ENCODE measurements at regions not wholly inside any gene's neighbourhood (a gene's known extent, or its start where the extent isn't known, plus 50 kb on each side); places are given as distances from the start of the nearest gene placed in this dataset.

DNA sequence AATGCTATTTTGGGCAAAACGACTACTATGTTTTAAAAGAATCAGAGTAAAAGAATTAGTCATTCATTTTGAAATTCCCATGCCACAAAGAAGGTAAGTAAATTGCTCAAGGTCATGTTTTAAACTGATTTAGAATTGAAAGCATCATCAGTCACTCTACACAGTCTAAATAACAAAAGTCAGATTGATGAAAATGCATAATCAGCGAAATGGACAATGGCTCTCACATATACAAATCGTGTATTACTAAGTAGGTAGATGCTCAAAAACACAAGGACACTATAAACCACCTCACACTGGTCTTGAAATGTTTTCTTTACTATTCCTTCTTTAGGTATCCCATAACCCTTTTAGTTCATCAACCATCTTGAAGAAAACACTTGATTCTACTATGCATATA, 135.4 kb downstream of the OPN5 start:
- POLR2A ChIA-PET, result no interaction called here
- CTCF ChIA-PET, result no interaction called here
- TF ChIP-seq ARNT (IDR thresholded peaks at IDR 0.05), result no peak
- no peak for DNase-seq (ENCODE audit: extremely low spot score)

DNA sequence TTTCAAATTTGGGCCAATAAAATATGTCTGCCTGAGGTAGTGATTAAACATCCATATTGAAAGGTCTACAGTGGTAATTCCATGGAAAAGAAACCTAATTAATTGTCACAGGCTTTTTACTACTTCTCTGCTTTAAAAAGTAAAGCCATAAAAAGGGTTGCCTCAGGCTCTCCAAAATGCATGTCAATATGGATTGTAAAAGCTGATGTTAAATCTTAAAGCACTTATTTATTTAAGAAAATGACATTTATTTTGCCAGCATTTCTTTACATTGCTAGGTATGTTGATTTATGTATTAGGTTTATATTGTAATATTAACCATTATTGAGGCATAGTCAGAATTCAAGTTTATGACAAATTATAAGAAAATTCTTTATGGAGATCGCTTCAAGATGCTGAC, 133.2 kb downstream of the OPN5 start:
- ChIA-PET CTCF (no interaction called here), POLR2A (no interaction called here)
- TF ChIP-seq NFRKB (IDR thresholded peaks at IDR 0.05) (no peak), LEF1 (IDR thresholded peaks at IDR 0.05; ENCODE audit: borderline replicate concordance) (no peak), L3MBTL2 (conservative IDR thresholded peaks at IDR 0.05) (no peak), SUZ12 (IDR thresholded peaks at IDR 0.05) (no peak)
- DNase-seq (ENCODE audit: extremely low spot score), result no peak

DNA sequence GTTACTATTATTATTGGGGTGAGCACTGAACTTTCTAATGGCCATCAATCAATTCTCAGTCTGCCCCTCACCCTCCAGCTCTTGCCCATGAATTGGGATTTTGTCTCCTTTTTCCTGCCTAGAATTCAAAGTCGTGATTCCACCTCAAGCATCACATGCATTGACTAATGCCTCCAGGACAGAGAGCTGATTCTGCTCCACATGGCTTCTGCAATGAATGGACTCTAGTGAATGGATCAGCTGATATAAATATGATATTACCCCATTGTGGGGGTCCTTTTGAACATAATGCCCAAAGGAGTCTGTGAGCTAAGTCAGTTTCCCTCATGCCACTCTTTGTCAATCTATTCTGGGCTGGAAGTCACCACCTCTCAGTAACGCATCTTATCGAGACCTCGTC, 126.4 kb downstream of the OPN5 start:
- DNase-seq (ENCODE audit: extremely low spot score), result no peak

DNA sequence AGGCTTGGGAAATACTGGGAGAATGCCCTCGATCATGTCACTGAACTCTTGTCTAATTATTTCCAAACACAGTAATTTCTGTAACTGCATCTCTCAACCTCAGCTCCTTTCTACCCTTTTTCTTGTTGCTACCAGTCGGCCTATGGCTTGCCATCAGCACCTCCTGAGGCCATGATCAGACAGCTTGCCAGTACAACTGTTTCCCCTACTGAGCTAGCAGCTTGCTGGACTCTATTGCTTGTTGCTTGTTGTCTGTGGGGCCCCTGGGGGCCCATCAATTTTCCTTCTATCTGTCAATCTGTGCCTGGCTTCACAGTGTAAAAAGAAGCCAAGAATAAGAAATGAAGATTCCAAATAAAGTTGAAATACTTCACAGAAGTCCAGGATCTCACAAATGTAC, 123.9 kb downstream of the OPN5 start:
- CTCF ChIA-PET, result no interaction called here
- POLR2A ChIA-PET, result no interaction called here
- no peak for TF ChIP-seq ZNF384 (IDR thresholded peaks at IDR 0.05)
- no peak for TF ChIP-seq SP1 (IDR thresholded peaks at IDR 0.05)
- TF ChIP-seq NFRKB (IDR thresholded peaks at IDR 0.05), result no peak
- TF ChIP-seq PKNOX1 (IDR thresholded peaks at IDR 0.05), result no peak
- no peak for TF ChIP-seq SUZ12 (IDR thresholded peaks at IDR 0.05)
- no peak for TF ChIP-seq TARDBP (IDR thresholded peaks at IDR 0.05)
- no peak for TF ChIP-seq BHLHE40 (IDR thresholded peaks at IDR 0.05; ENCODE audit: borderline replicate concordance)
- TF ChIP-seq FOXA1 (IDR thresholded peaks at IDR 0.05), result no peak
- no peak for TF ChIP-seq ELF4 (IDR thresholded peaks at IDR 0.05)
- TF ChIP-seq L3MBTL2 (conservative IDR thresholded peaks at IDR 0.05), result no peak
- no peak for TF ChIP-seq FOXM1 (IDR thresholded peaks at IDR 0.05; ENCODE audit: borderline replicate concordance)
- no peak for TF ChIP-seq FOXK2 (IDR thresholded peaks at IDR 0.05)
- no peak for TF ChIP-seq ARNT (IDR thresholded peaks at IDR 0.05)
- TF ChIP-seq HDGF (IDR thresholded peaks at IDR 0.05; ENCODE audit: borderline replicate concordance), result no peak
- no peak for TF ChIP-seq CTBP1 (IDR thresholded peaks at IDR 0.05; ENCODE audit: borderline replicate concordance)
- TF ChIP-seq LEF1 (IDR thresholded peaks at IDR 0.05; ENCODE audit: borderline replicate concordance), result no peak
- DNase-seq (ENCODE audit: extremely low spot score), result no peak

More for the DNA sequence above, 126.4 kb downstream of the OPN5 start:
- CTCF ChIA-PET, result no interaction called here
- TF ChIP-seq L3MBTL2 (conservative IDR thresholded peaks at IDR 0.05) (no peak), ARNT (IDR thresholded peaks at IDR 0.05) (no peak), FOXM1 (IDR thresholded peaks at IDR 0.05; ENCODE audit: borderline replicate concordance) (no peak), NFRKB (IDR thresholded peaks at IDR 0.05) (no peak), LEF1 (IDR thresholded peaks at IDR 0.05; ENCODE audit: borderline replicate concordance) (no peak), SP1 (IDR thresholded peaks at IDR 0.05) (no peak), ZNF384 (IDR thresholded peaks at IDR 0.05) (no peak), ELF4 (IDR thresholded peaks at IDR 0.05) (no peak)
- POLR2A ChIA-PET, result no interaction called here

DNA sequence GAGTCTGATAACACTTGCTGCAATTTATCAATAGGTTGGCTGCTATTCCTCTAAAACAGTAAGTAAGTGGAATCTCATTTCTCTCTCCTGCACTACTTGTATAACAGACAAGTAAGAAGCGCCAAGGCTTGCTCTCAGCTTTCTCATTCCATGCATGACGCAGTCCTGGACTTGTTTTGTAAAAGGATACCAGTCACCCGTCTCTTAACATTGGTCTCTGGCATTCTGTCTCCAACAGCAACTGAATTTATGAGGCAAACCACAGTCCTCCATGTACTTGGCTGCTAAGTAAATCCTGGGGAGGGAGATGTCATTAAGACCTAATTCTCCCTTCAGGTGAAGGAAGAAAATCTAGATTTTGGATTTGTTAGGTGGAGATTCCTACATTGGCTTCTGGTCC, 115.4 kb downstream of the OPN5 start:
- POLR2A ChIA-PET, result no interaction called here
- TF ChIP-seq FOXK2 (IDR thresholded peaks at IDR 0.05) (no peak), FOXM1 (IDR thresholded peaks at IDR 0.05; ENCODE audit: borderline replicate concordance) (no peak), BHLHE40 (IDR thresholded peaks at IDR 0.05; ENCODE audit: borderline replicate concordance) (no peak), L3MBTL2 (conservative IDR thresholded peaks at IDR 0.05) (no peak), LEF1 (IDR thresholded peaks at IDR 0.05; ENCODE audit: borderline replicate concordance) (no peak), ARNT (IDR thresholded peaks at IDR 0.05) (no peak)
- DNase-seq (ENCODE audit: extremely low spot score), result no peak
- CTCF ChIA-PET, result no interaction called here

DNA sequence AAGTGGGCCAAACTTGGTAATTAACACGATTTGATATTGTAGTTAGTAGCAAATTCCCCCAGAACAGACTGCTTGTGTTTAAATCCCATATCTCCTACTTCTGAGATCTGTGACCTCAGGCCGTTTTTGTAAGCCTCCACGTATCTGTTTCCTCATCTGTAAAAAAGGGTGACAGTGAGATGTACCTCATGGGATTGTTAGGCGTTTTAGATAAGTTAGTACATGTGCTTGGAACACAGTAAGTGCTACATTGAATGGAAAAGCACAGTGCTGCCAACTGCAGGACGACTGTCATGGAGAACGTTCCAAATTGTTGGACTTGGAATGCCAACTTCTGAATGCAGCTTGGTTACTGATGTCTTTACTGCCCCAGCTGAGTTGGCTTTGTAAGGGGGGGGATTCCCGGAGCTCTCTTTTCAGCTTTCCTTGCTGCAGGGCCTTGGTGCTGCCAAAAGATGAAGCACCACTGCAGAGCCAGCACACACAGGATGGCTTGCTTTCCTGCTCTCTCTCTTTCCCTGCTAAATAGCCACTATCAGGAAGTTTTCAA, 108.6 kb downstream of the OPN5 start:
- POLR2A ChIA-PET, result no interaction called here
- no peak for DNase-seq (ENCODE audit: extremely low spot score)
- CTCF ChIA-PET, result interaction anchor here (0.7 kb wide), 1 partner anchor 136 kb away, joined by 5 read pairs; no protein-coding TSS in a partner anchor
- no peak for TF ChIP-seq CTBP1 (IDR thresholded peaks at IDR 0.05; ENCODE audit: borderline replicate concordance)
- no peak for TF ChIP-seq NFRKB (IDR thresholded peaks at IDR 0.05)
- TF ChIP-seq TARDBP (IDR thresholded peaks at IDR 0.05), result no peak
- no peak for TF ChIP-seq ZNF384 (IDR thresholded peaks at IDR 0.05)
- TF ChIP-seq ARNT (IDR thresholded peaks at IDR 0.05), result no peak

- CTCF ChIA-PET, result no interaction called here
- DNase-seq (ENCODE audit: extremely low spot score), result no peak
- TF ChIP-seq NFRKB (IDR thresholded peaks at IDR 0.05) (no peak), ELF4 (IDR thresholded peaks at IDR 0.05) (no peak)
- POLR2A ChIA-PET, result no interaction called here
Measured at GRCh38 chr6:47879015-47879414, 97.2 kb downstream of the OPN5 start.
